Non-pigmented ciliary epithelial cell (primary cell): ENCODE measurements at regions not wholly inside any gene's neighbourhood (a gene's known extent, or its start where the extent isn't known, plus 50 kb on each side); places are given as distances from the start of the nearest gene placed in this dataset.
"Not testable (repeated sequence)": the region's sequence is repeated elsewhere in the genome, so short reads cannot be mapped to it uniquely, and the experiment has no call there.

Experiments
- DNase-seq: peaks from one replicate; pipeline ENCODE4 v3.0.0-alpha.2; 2010; ENCODE audit warnings: low read depth

- DNase-seq: no peak
Measured at GRCh38 chr3:162398554-162398953, 901.9 kb downstream of the OTOL1 start.

- no peak for DNase-seq
Measured at GRCh38 chr3:162400697-162401096, 904.1 kb downstream of the OTOL1 start.

- not testable (repeated sequence) for DNase-seq
Measured at GRCh38 chr3:162411556-162411955, 914.9 kb downstream of the OTOL1 start.

- DNase-seq: no peak
Measured at GRCh38 chr3:162421721-162422120, 925.1 kb downstream of the OTOL1 start.

GRCh38 chr3:162428192-162428591 lies 931.6 kb downstream of the OTOL1 start:
- no peak for DNase-seq

GRCh38 chr3:162435750-162436149 lies 939.1 kb downstream of the OTOL1 start:
- DNase-seq: no peak

GRCh38 chr3:162436826-162437225 lies 940.2 kb downstream of the OTOL1 start:
- DNase-seq: no peak

GRCh38 chr3:162437480-162437879 lies 940.9 kb downstream of the OTOL1 start:
- peak; percentile 22 for DNase-seq

GRCh38 chr3:162441716-162442115 lies 945.1 kb downstream of the OTOL1 start:
- no peak for DNase-seq

GRCh38 chr3:162443376-162443775 lies 946.8 kb downstream of the OTOL1 start:
- no peak for DNase-seq

GRCh38 chr3:162468791-162469190 lies 972.2 kb downstream of the OTOL1 start:
- DNase-seq: no peak

GRCh38 chr3:162487138-162487537 lies 990.5 kb downstream of the OTOL1 start:
- no peak for DNase-seq

- DNase-seq: no peak
Measured at GRCh38 chr3:162489853-162490252, 993.2 kb downstream of the OTOL1 start.

GRCh38 chr3:162491952-162492351 lies 995.3 kb downstream of the OTOL1 start:
- DNase-seq: peak; percentile 24

- DNase-seq: peak; percentile 61
Measured at GRCh38 chr3:162492446-162493081, 996.0 kb downstream of the OTOL1 start.

- DNase-seq: no peak
Measured at GRCh38 chr3:162498626-162499025, 1002.0 kb downstream of the OTOL1 start.

- no peak for DNase-seq
Measured at GRCh38 chr3:162507397-162507796, 1010.8 kb downstream of the OTOL1 start.

GRCh38 chr3:162512488-162512887 lies 1015.9 kb downstream of the OTOL1 start:
- no peak for DNase-seq

GRCh38 chr3:162517110-162517509 lies 1020.5 kb downstream of the OTOL1 start:
- no peak for DNase-seq

- no peak for DNase-seq
Measured at GRCh38 chr3:162521669-162522068, 1025.1 kb downstream of the OTOL1 start.

- DNase-seq: peak; percentile 70
Measured at GRCh38 chr3:162525066-162525742, 1028.6 kb downstream of the OTOL1 start.

- DNase-seq: no peak
Measured at GRCh38 chr3:162525771-162526170, 1029.2 kb downstream of the OTOL1 start.

- no peak for DNase-seq
Measured at GRCh38 chr3:162534431-162534830, 1037.8 kb downstream of the OTOL1 start.

GRCh38 chr3:162538491-162538890 lies 1041.9 kb downstream of the OTOL1 start:
- no peak for DNase-seq
